ENCODE measurements at regions not wholly inside any gene's neighbourhood (a gene's known extent, or its start where the extent isn't known, plus 50 kb on each side); places are given as distances from the start of the nearest gene placed in this dataset.
A peak's percentile ranks its signal among the peaks of the same experiment; 100 is the strongest.

- no peak overlapping the region for H3K4me3 ChIP-seq (ENCODE audit: low read length)
- no peak for TF ChIP-seq CTCF (conservative IDR thresholded peaks at IDR 0.05; ENCODE audit: low read length)
- peak; percentile 1 for DNase-seq (ENCODE audit: low read depth)
Observed at GRCh38 chr20:6231556-6231955, 108.7 kb upstream of the FERMT1 start.

- DNase-seq (ENCODE audit: low read depth) = no peak
- no peak overlapping the region for H3K4me3 ChIP-seq (ENCODE audit: low read length)
- TF ChIP-seq CTCF (conservative IDR thresholded peaks at IDR 0.05; ENCODE audit: low read length) = no peak
Observed at GRCh38 chr20:6228302-6228843, 105.5 kb upstream of the FERMT1 start.

GRCh38 chr20:6213311-6213710 is 90.5 kb upstream of the FERMT1 start:
- H3K4me3 ChIP-seq (ENCODE audit: low read length) = no peak overlapping the region
- DNase-seq (ENCODE audit: low read depth) = no peak
- no peak for TF ChIP-seq CTCF (conservative IDR thresholded peaks at IDR 0.05; ENCODE audit: low read length)

GRCh38 chr20:6212903-6213302 is 90.1 kb upstream of the FERMT1 start:
- no peak for TF ChIP-seq CTCF (conservative IDR thresholded peaks at IDR 0.05; ENCODE audit: low read length)
- no peak for DNase-seq (ENCODE audit: low read depth)
- H3K4me3 ChIP-seq (ENCODE audit: low read length) = no peak overlapping the region

- TF ChIP-seq CTCF (conservative IDR thresholded peaks at IDR 0.05; ENCODE audit: low read length) = no peak
- DNase-seq (ENCODE audit: low read depth) = no peak
- H3K4me3 ChIP-seq (ENCODE audit: low read length) = no peak overlapping the region
Observed at GRCh38 chr20:6209093-6209492, 86.3 kb upstream of the FERMT1 start.

GRCh38 chr20:6200092-6200491 is 77.3 kb upstream of the FERMT1 start:
- H3K4me3 ChIP-seq (ENCODE audit: low read length) = no peak overlapping the region
- TF ChIP-seq CTCF (conservative IDR thresholded peaks at IDR 0.05; ENCODE audit: low read length) = no peak
- no peak for DNase-seq (ENCODE audit: low read depth)

GRCh38 chr20:6185268-6185667 is 62.4 kb upstream of the FERMT1 start:
- H3K4me3 ChIP-seq (ENCODE audit: low read length) = no peak overlapping the region
- no peak for TF ChIP-seq CTCF (conservative IDR thresholded peaks at IDR 0.05; ENCODE audit: low read length)
- DNase-seq (ENCODE audit: low read depth) = no peak
